GM12878 (cell line): ENCODE measurements at regions not wholly inside any gene's neighbourhood (a gene's known extent, or its start where the extent isn't known, plus 50 kb on each side); places are given as distances from the start of the nearest gene placed in this dataset.

Experiments
- ATAC-seq: fragments of 200-7000 bp; cut with Tn5 transposase; 3 replicates; pipeline ENCODE4 v1.9.1; 2020; ENCODE audit warnings: mild to moderate bottlenecking, moderate library complexity
- BruUV-seq: library from RNA; stranded (reverse); fragments of 400-500 nt; replicated peaks from 2 replicates; lab custom pipeline; 2021; lab: Mats Ljungman, UMichigan
- CTCF ChIA-PET: fragments of 300-600 bp; sonication (Branson Sonifier 250); formaldehyde crosslinking; extraction: SDS; loops from one replicate; lab custom pipeline; 2021; ENCODE audit warnings: inconsistent platforms; lab: Yijun Ruan, JAX
- POLR2A ChIA-PET: fragments of 350-600 bp; formaldehyde crosslinking; extraction: SDS; loops from one replicate; lab custom pipeline; 2021; ENCODE audit warnings: inconsistent platforms; lab: Charles Lee
- RAD21 ChIA-PET: fragments of 300-600 bp; sonication (Branson Sonifier 250); formaldehyde crosslinking; loops from one replicate; lab custom pipeline; 2023; ENCODE audit warnings: antibody characterized with exemption; ENCODE audit not compliant: unreplicated experiment; lab: Charles Lee
- SMC1A ChIA-PET: fragments of 300-600 bp; sonication (Branson Sonifier 250); formaldehyde crosslinking; loops from one replicate; lab custom pipeline; 2023; ENCODE audit not compliant: unreplicated experiment, uncharacterized antibody; lab: Charles Lee
- DNase-seq: peaks from one replicate; pipeline ENCODE4 v3.0.0-alpha.2; 2011; ENCODE audit warnings: low read depth, low spot score
- FAIRE-seq: peaks from 3 replicates; lab custom pipeline; 2011; peaks lifted over from hg19 to GRCh38; lab: Jason Lieb, UNC
- H2AFZ ChIP-seq: 2 replicates; pipeline ENCODE4 v1.6.0; 2011; ENCODE audit warnings: low read depth, low read length, control low read depth; ENCODE audit not compliant: control insufficient read depth
- H3K27ac ChIP-seq: 2 replicates; pipeline ENCODE4 v1.5.1; 2011; ENCODE audit warnings: control low read depth; ENCODE audit not compliant: control insufficient read depth, insufficient read depth
- H3K27me3 ChIP-seq, 2 experiments: replicated peaks in 1 of 2; 2 replicates each; pipeline versions ENCODE4 v1.6.0 to v1.6.1; 2011; ENCODE audit warnings: low read length in 1 of 2; ENCODE audit not compliant: control insufficient read depth in 2 of 2, insufficient read depth in 2 of 2
- H3K36me3 ChIP-seq, 2 experiments: 2 replicates each; pipeline ENCODE4 v1.5.1; 2011; ENCODE audit warnings: low read length in 1 of 2; ENCODE audit not compliant: control insufficient read depth in 2 of 2, insufficient read depth in 2 of 2
- H3K4me1 ChIP-seq: 2 replicates; pipeline ENCODE4 v1.6.1; 2011; ENCODE audit warnings: mild to moderate bottlenecking, low read length, moderate library complexity, mixed read lengths; ENCODE audit not compliant: control insufficient read depth, insufficient read depth
- H3K4me2 ChIP-seq: 2 replicates; pipeline ENCODE4 v1.6.0; 2011; ENCODE audit warnings: control low read depth; ENCODE audit not compliant: control insufficient read depth, insufficient read depth
- H3K4me3 ChIP-seq: fragments of 200-600 bp; sonication (generic); 2 replicates; pipeline ENCODE4 v1.5.1; 2016
- H3K79me2 ChIP-seq: 2 replicates; pipeline ENCODE4 v1.6.0; 2011; ENCODE audit warnings: low read length; ENCODE audit not compliant: control insufficient read depth, insufficient read depth
- H3K9ac ChIP-seq: 2 replicates; pipeline ENCODE4 v1.8.0; 2011; ENCODE audit warnings: low read length, control low read depth, mixed read lengths; ENCODE audit not compliant: control insufficient read depth, insufficient read depth
- H3K9me3 ChIP-seq: replicated peaks from 3 replicates; pipeline ENCODE4 v1.5.1; 2011; ENCODE audit warnings: mild to moderate bottlenecking, low read length; ENCODE audit not compliant: control insufficient read depth, insufficient read depth
- H4K20me1 ChIP-seq: 2 replicates; pipeline ENCODE4 v1.6.0; 2011; ENCODE audit not compliant: control insufficient read depth, insufficient read depth
- CBFB ChIP-seq: IDR thresholded peaks from 2 replicates; pipeline ENCODE4 v1.6.1; 2016; ENCODE audit warnings: antibody characterized with exemption, low read depth
- CHD1 ChIP-seq: IDR thresholded peaks from 2 replicates; pipeline ENCODE4 v1.6.1; 2012; ENCODE audit warnings: low read depth, low read length, improper control_type of control experiment
- EGR1 ChIP-seq, 2 experiments: IDR thresholded peaks; 1 replicate in 1 of 2; 2 replicates in 1 of 2; pipeline ENCODE4 v1.6.1; 2011 to 2012; ENCODE audit warnings: low read depth in 2 of 2, low read length in 2 of 2, borderline replicate concordance in 1 of 2, mild to moderate bottlenecking in 1 of 2, moderate library complexity in 1 of 2
- FOS ChIP-seq: IDR thresholded peaks from 3 replicates; pipeline ENCODE4 v1.6.1; 2011; ENCODE audit warnings: borderline replicate concordance; ENCODE audit not compliant: insufficient read length; ENCODE audit errors: extremely low read depth
- JUNB ChIP-seq: IDR thresholded peaks from 2 replicates; pipeline ENCODE4 v1.6.1; 2016; ENCODE audit warnings: antibody characterized with exemption, mild to moderate bottlenecking
- MTA2 ChIP-seq: fragments of 450-650 bp; IDR thresholded peaks from 2 replicates; pipeline ENCODE4 v1.6.1; 2016; ENCODE audit warnings: low read depth, mild to moderate bottlenecking, moderate library complexity
- MYB ChIP-seq: fragments of 150-350 bp; IDR thresholded peaks from 2 replicates; pipeline ENCODE4 v1.6.1; 2014; ENCODE audit warnings: mild to moderate bottlenecking, low read depth, low read length, borderline replicate concordance
- RAD21 ChIP-seq: IDR thresholded peaks from 2 replicates; pipeline ENCODE4 v1.6.1; 2011; ENCODE audit warnings: mild to moderate bottlenecking, low read depth, low read length, moderate library complexity; ENCODE audit not compliant: insufficient read depth
- SMAD5 ChIP-seq: IDR thresholded peaks from 2 replicates; pipeline ENCODE4 v1.6.1; 2016; ENCODE audit warnings: antibody characterized with exemption, low read depth
- STAT1 ChIP-seq: fragments of 450-650 bp; conservative IDR thresholded peaks from 2 replicates; pipeline ENCODE4 v1.6.1; 2014; ENCODE audit warnings: antibody characterized with exemption, mild to moderate bottlenecking
- TAF1 ChIP-seq: IDR thresholded peaks from 2 replicates; pipeline ENCODE4 v1.6.1; 2011; ENCODE audit warnings: mild to moderate bottlenecking, low read depth, low read length, borderline replicate concordance
- ZNF24 ChIP-seq: fragments of 450-650 bp; IDR thresholded peaks from 2 replicates; pipeline ENCODE4 v1.6.1; 2017; ENCODE audit warnings: antibody characterized with exemption, mild to moderate bottlenecking
- WGBS: methylation state at CpG from one replicate; pipeline ENCODE4 v1.1.6; 2016; ENCODE audit warnings: low lambda C conversion rate; ENCODE audit not compliant: insufficient replicate concordance, insufficient coverage; ENCODE audit errors: missing lambda C conversion rate; 5-methylcytosine and 5-hydroxymethylcytosine counted together
- in situ Hi-C: fragments of 300-500 bp; cut with MboI; formaldehyde crosslinking; loops from 9 replicates; pipeline ENCODE4 v1.14.3; 2018; ENCODE audit warnings: mixed read lengths
- intact Hi-C: fragments of 100-400 bp; cut with micrococcal nuclease; formaldehyde crosslinking; loops from one replicate; pipeline ENCODE4 v1.14.2; 2022; ENCODE audit not compliant: unreplicated experiment
- TF ChIP-seq, protein P1 (sequence below): fragments of 450-650 bp; formaldehyde crosslinking; IDR thresholded peaks from 2 replicates; pipeline ENCODE4 v1.4.0; 2022; ENCODE audit warnings: mild to moderate bottlenecking, moderate library complexity
- TF ChIP-seq, protein P2 (sequence below): IDR thresholded peaks from 2 replicates; pipeline ENCODE4 v1.6.1; 2012; ENCODE audit warnings: low read depth, low read length, improper control_type of control experiment
- TF ChIP-seq, protein P3 (sequence below): fragments of 450-650 bp; IDR thresholded peaks from 2 replicates; pipeline ENCODE4 v1.6.1; 2017; ENCODE audit warnings: mild to moderate bottlenecking
- TF ChIP-seq, protein P4 (sequence below): IDR thresholded peaks from 2 replicates; pipeline ENCODE4 v1.6.1; 2012; ENCODE audit warnings: low read length, inconsistent platforms

DNA sequence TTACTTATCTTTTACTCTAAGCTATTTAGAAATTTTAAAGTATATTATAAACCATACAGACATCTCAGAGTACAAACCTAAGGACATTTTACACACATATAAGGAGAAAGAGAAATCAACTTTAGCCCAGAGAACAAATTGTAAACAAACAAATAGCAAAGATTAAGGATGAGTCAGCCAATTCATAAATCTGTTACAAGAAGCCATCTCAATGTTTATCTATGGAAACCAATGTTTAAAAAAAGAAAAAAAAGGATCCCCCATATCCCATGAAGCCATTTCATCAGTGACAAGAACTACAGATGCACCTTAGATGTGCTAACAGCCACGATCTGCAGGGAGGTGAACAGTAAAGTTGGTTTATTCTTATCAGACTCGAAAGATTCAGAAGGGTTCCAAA lies 437.1 kb downstream of the SHQ1 start:
- Histone ChIP-seq H2AFZ (no peak overlapping the region), H3K9me3 (no peaks in the 10 kb centered on the region), H3K27me3 (no peaks in the 10 kb centered on the region), H3K4me2 (no peak overlapping the region), H3K4me3 (no peak overlapping the region), H4K20me1 (peaks cover 3% of the 10 kb centered on the region; the same call in 1 of the 2 replicates), H3K36me3 (no peaks in the 10 kb centered on the region), H3K4me1 (peaks cover 6% of the 10 kb centered on the region), H3K9ac (no peak overlapping the region), H3K27ac (no peak overlapping the region), H3K79me2 (peaks cover 46% of the 10 kb centered on the region)
- ChIA-PET CTCF (no interaction called here), SMC1A (interaction anchor here (0.9 to 2.0 kb wide), 5 partner anchors 9 to 153 kb away, joined by 3 to 7 read pairs (median 4); no protein-coding TSS in a partner anchor), RAD21 (interaction anchor here (1.2 kb wide), 1 partner anchor 17 kb away, joined by 3 read pairs; no protein-coding TSS in a partner anchor), POLR2A (no interaction called here)
- 44% methylated on average over 2 of the region's 2 CpGs for WGBS
- ATAC-seq (no peak), DNase-seq (no peak), FAIRE-seq (no peak)
- BruUV-seq = no TSS peak
- in situ Hi-C loops = no loop called here
- intact Hi-C loops = no loop called here
- TF ChIP-seq TAF1 = no peak
- TF ChIP-seq, protein P1, sequence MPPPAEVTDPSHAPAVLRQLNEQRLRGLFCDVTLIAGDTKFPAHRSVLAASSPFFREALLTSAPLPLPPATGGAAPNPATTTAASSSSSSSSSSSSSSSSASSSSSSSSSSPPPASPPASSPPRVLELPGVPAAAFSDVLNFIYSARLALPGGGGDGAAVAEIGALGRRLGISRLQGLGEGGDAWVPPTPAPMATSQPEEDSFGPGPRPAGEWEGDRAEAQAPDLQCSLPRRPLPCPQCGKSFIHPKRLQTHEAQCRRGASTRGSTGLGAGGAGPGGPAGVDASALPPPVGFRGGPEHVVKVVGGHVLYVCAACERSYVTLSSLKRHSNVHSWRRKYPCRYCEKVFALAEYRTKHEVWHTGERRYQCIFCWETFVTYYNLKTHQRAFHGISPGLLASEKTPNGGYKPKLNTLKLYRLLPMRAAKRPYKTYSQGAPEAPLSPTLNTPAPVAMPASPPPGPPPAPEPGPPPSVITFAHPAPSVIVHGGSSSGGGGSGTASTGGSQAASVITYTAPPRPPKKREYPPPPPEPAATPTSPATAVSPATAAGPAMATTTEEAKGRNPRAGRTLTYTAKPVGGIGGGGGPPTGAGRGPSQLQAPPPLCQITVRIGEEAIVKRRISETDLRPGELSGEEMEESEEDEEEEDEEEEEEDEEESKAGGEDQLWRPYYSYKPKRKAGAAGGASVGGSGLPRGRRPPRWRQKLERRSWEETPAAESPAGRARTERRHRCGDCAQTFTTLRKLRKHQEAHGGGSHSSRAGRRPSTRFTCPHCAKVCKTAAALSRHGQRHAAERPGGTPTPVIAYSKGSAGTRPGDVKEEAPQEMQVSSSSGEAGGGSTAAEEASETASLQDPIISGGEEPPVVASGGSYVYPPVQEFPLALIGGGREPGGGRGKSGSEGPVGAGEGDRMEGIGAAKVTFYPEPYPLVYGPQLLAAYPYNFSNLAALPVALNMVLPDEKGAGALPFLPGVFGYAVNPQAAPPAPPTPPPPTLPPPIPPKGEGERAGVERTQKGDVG (CRISPR knock-in tag) = no peak
- TF ChIP-seq STAT1 = no peak
- TF ChIP-seq, protein P2, sequence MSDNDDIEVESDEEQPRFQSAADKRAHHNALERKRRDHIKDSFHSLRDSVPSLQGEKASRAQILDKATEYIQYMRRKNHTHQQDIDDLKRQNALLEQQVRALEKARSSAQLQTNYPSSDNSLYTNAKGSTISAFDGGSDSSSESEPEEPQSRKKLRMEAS = no peak
- no peak for TF ChIP-seq JUNB
- TF ChIP-seq, protein P3, sequence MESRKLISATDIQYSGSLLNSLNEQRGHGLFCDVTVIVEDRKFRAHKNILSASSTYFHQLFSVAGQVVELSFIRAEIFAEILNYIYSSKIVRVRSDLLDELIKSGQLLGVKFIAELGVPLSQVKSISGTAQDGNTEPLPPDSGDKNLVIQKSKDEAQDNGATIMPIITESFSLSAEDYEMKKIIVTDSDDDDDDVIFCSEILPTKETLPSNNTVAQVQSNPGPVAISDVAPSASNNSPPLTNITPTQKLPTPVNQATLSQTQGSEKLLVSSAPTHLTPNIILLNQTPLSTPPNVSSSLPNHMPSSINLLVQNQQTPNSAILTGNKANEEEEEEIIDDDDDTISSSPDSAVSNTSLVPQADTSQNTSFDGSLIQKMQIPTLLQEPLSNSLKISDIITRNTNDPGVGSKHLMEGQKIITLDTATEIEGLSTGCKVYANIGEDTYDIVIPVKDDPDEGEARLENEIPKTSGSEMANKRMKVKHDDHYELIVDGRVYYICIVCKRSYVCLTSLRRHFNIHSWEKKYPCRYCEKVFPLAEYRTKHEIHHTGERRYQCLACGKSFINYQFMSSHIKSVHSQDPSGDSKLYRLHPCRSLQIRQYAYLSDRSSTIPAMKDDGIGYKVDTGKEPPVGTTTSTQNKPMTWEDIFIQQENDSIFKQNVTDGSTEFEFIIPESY = no peak
- no peak for TF ChIP-seq SMAD5
- TF ChIP-seq MYB = no peak
- no peak for TF ChIP-seq CBFB
- no peak for TF ChIP-seq ZNF24
- no peak for TF ChIP-seq RAD21
- no peak for TF ChIP-seq CHD1
- no peak for TF ChIP-seq FOS
- TF ChIP-seq, protein P4, sequence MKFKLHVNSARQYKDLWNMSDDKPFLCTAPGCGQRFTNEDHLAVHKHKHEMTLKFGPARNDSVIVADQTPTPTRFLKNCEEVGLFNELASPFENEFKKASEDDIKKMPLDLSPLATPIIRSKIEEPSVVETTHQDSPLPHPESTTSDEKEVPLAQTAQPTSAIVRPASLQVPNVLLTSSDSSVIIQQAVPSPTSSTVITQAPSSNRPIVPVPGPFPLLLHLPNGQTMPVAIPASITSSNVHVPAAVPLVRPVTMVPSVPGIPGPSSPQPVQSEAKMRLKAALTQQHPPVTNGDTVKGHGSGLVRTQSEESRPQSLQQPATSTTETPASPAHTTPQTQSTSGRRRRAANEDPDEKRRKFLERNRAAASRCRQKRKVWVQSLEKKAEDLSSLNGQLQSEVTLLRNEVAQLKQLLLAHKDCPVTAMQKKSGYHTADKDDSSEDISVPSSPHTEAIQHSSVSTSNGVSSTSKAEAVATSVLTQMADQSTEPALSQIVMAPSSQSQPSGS = no peak
- no peak for TF ChIP-seq EGR1 (IDR thresholded peaks at IDR 0.05; ENCODE audit: borderline replicate concordance in 1 of 2, low read depth in 2 of 2, low read length in 2 of 2)
- TF ChIP-seq MTA2 = no peak
